ENCODE measurements at regions not wholly inside any gene's neighbourhood (a gene's known extent, or its start where the extent isn't known, plus 50 kb on each side); places are given as distances from the start of the nearest gene placed in this dataset.

DNA sequence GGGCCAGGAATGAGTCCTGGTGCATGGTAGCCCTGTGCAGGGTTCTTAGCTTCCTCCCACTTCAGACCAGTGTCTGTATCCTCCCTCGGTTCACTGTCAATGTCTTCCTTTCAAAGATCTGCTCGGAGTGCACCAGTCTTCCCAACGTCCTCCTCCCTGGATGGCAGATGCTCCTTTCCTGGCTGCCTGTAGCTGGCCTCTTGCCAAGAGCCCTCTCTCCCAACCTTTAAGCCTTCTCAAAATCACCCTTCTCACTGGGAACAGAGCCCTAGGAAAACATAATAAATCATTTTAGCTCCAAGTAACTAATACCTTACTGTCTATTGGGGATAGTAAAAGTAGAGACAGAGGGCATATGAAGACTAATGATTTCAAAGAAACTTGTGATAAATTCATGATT, 490.6 kb downstream of the CCSER2 start:
- Histone ChIP-seq H3K9ac (ENCODE audit: low read length) (no peak overlapping the region), H2AFZ (ENCODE audit: low read depth, low read length, severe bottlenecking) (no peak overlapping the region), H4K20me1 (ENCODE audit: low read depth, low read length) (no peaks in the 10 kb centered on the region), H3K9me3 (ENCODE audit: insufficient read depth, low read length) (no peaks in the 10 kb centered on the region), H3K27me3 (ENCODE audit: low read length) (no peaks in the 10 kb centered on the region), H3K36me3 (ENCODE audit: low read length) (no peaks in the 10 kb centered on the region), H3K4me2 (ENCODE audit: low read depth, low read length, poor library complexity, severe bottlenecking) (no peak overlapping the region), H3K9me2 (replicated peaks; ENCODE audit: insufficient read depth, low read length) (no peaks in the 10 kb centered on the region), H3K27ac (ENCODE audit: low read depth, low read length) (no peak overlapping the region), H3F3A (ENCODE audit: insufficient read depth) (no peaks in the 10 kb centered on the region), H3K4me3 (ENCODE audit: insufficient read depth, low read length, poor library complexity, severe bottlenecking) (no peak overlapping the region), H3K79me2 (ENCODE audit: insufficient read depth, low read length) (no peaks in the 10 kb centered on the region)
- TF ChIP-seq EZH2phosphoT487 (conservative IDR thresholded peaks at IDR 0.05; ENCODE audit: low read length) = no peak

DNA sequence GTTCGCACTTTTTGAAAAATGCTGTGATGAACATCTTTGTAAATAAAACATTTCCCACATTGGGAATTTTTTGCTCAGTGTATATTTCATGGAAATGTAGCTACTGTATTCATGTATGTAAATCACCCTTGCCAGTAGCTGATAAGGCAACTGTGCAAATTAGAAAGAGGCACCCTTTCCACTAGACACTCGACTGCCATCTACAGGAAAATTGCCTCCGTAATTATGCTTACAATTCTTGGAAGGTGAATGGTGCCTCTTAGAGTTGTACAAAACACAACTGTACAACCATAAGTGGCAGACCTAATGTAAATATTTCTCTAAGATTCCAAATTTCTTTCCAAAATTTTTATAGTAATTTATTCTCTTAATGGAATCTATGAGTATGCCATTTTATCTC, 491.7 kb downstream of the CCSER2 start:
- TF ChIP-seq CTCF (IDR thresholded peaks at IDR 0.05; ENCODE audit: insufficient read depth, low read length, poor library complexity, severe bottlenecking) (peak; percentile 18), EZH2phosphoT487 (conservative IDR thresholded peaks at IDR 0.05; ENCODE audit: low read length) (no peak)
- Histone ChIP-seq H3K27me3 (ENCODE audit: low read length) (no peaks in the 10 kb centered on the region), H3K9me2 (replicated peaks; ENCODE audit: insufficient read depth, low read length) (no peaks in the 10 kb centered on the region), H3F3A (ENCODE audit: insufficient read depth) (no peaks in the 10 kb centered on the region), H3K4me3 (ENCODE audit: insufficient read depth, low read length, poor library complexity, severe bottlenecking) (no peak overlapping the region), H3K36me3 (ENCODE audit: low read length) (no peaks in the 10 kb centered on the region), H2AFZ (ENCODE audit: low read depth, low read length, severe bottlenecking) (no peak overlapping the region), H3K9me3 (ENCODE audit: insufficient read depth, low read length) (no peaks in the 10 kb centered on the region), H3K9ac (ENCODE audit: low read length) (no peak overlapping the region), H4K20me1 (ENCODE audit: low read depth, low read length) (no peaks in the 10 kb centered on the region), H3K79me2 (ENCODE audit: insufficient read depth, low read length) (no peaks in the 10 kb centered on the region), H3K4me2 (ENCODE audit: low read depth, low read length, poor library complexity, severe bottlenecking) (no peak overlapping the region), H3K27ac (ENCODE audit: low read depth, low read length) (no peak overlapping the region)

DNA sequence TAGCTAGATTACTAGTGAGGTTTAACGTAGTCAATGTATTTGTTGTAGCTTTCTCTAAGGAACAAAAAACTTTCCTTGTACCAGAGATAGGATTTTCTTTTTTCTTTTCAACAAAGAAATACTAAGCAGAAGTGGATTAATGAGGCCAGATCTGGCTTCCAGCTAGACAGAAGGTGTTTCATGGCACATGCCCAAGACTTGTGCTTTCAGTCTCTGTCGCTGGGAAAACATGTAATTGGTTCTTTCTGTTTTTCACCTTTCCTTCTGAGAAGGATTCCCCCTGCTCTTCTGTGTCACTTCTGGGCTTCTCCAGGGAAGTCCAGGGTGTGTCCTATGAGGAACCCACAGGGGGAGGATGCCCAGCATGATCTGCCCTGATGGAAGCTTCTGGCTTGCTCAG, 492.2 kb downstream of the CCSER2 start:
- no peak overlapping the region for H3K4me2 ChIP-seq (ENCODE audit: low read depth, low read length, poor library complexity, severe bottlenecking)
- no peaks in the 10 kb centered on the region for H3K79me2 ChIP-seq (ENCODE audit: insufficient read depth, low read length)
- H3K9ac ChIP-seq (ENCODE audit: low read length) = no peak overlapping the region
- no peaks in the 10 kb centered on the region for H3F3A ChIP-seq (ENCODE audit: insufficient read depth)
- H4K20me1 ChIP-seq (ENCODE audit: low read depth, low read length) = no peaks in the 10 kb centered on the region
- H3K27me3 ChIP-seq (ENCODE audit: low read length) = no peaks in the 10 kb centered on the region
- H3K27ac ChIP-seq (ENCODE audit: low read depth, low read length) = no peak overlapping the region
- no peak overlapping the region for H2AFZ ChIP-seq (ENCODE audit: low read depth, low read length, severe bottlenecking)
- no peak overlapping the region for H3K4me3 ChIP-seq (ENCODE audit: insufficient read depth, low read length, poor library complexity, severe bottlenecking)
- H3K9me3 ChIP-seq (ENCODE audit: insufficient read depth, low read length) = no peaks in the 10 kb centered on the region
- TF ChIP-seq CTCF (IDR thresholded peaks at IDR 0.05; ENCODE audit: insufficient read depth, low read length, poor library complexity, severe bottlenecking) (no peak), EZH2phosphoT487 (conservative IDR thresholded peaks at IDR 0.05; ENCODE audit: low read length) (no peak)
- no peaks in the 10 kb centered on the region for H3K36me3 ChIP-seq (ENCODE audit: low read length)
- no peaks in the 10 kb centered on the region for H3K9me2 ChIP-seq (replicated peaks; ENCODE audit: insufficient read depth, low read length)

DNA sequence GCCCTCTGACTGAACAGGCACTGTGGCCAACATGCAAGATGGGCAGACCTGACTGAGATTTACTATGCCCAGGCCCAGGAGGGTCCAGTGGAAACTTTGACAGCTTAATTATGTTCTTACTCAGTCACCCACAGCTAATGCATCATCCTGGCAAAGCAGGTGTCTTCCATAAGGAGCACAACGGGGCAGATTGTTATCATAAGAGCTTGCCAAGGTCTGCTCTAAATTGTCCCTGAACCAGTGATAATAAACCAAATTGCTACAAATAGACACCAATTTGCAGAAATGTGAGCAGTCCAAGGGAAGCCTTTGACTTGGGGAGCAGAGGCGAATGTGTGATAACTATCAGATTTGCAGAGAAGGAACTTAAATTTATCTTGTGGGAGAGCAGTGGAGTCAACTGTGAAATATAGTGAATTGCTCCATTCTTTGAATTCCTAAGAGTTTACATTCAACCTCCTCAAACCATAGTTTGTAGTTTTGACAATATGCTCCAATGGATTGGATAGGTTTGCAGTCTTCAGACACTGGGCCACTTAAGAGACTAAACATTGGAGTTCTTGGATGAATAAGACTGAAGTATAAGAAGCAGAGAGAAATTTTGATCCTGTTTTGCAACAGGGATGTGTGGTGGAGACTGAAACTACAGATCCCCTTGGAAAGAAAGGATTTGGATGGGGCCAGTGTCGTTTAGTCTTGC, 494.7 kb downstream of the CCSER2 start:
- H3K36me3 ChIP-seq (ENCODE audit: low read length) = no peaks in the 10 kb centered on the region
- H3K4me3 ChIP-seq (ENCODE audit: insufficient read depth, low read length, poor library complexity, severe bottlenecking) = no peak overlapping the region
- TF ChIP-seq EZH2phosphoT487 (conservative IDR thresholded peaks at IDR 0.05; ENCODE audit: low read length) (no peak), CTCF (IDR thresholded peaks at IDR 0.05; ENCODE audit: insufficient read depth, low read length, poor library complexity, severe bottlenecking) (no peak)
- H2AFZ ChIP-seq (ENCODE audit: low read depth, low read length, severe bottlenecking) = no peak overlapping the region
- no peaks in the 10 kb centered on the region for H3K9me3 ChIP-seq (ENCODE audit: insufficient read depth, low read length)
- H3K27ac ChIP-seq (ENCODE audit: low read depth, low read length) = no peak overlapping the region
- H3F3A ChIP-seq (ENCODE audit: insufficient read depth) = no peaks in the 10 kb centered on the region
- H3K79me2 ChIP-seq (ENCODE audit: insufficient read depth, low read length) = no peaks in the 10 kb centered on the region
- no peak overlapping the region for H3K9ac ChIP-seq (ENCODE audit: low read length)
- no peak overlapping the region for H3K4me2 ChIP-seq (ENCODE audit: low read depth, low read length, poor library complexity, severe bottlenecking)
- no peaks in the 10 kb centered on the region for H3K27me3 ChIP-seq (ENCODE audit: low read length)
- H4K20me1 ChIP-seq (ENCODE audit: low read depth, low read length) = no peaks in the 10 kb centered on the region
- no peaks in the 10 kb centered on the region for H3K9me2 ChIP-seq (replicated peaks; ENCODE audit: insufficient read depth, low read length)
